ENCODE measurements at regions not wholly inside any gene's neighbourhood (a gene's known extent, or its start where the extent isn't known, plus 50 kb on each side); places are given as distances from the start of the nearest gene placed in this dataset.
"Not testable (repeated sequence)": the region's sequence is repeated elsewhere in the genome, so short reads cannot be mapped to it uniquely, and the experiment has no call there.

- Mint-ChIP-seq H3K4me1 (ENCODE audit: low read depth in 2 of 2) (no peaks in the 10 kb centered on the region), H3K9me3 (no peaks in the 10 kb centered on the region), H3K27ac (no peak overlapping the region), H3K4me3 (no peak overlapping the region), H3K36me3 (no peaks in the 10 kb centered on the region), H3K27me3 (no peaks in the 10 kb centered on the region)
- DNase-seq (ENCODE audit: low spot score): no peak
- peak in 1 of 2 donors; percentile 48 for ATAC-seq
Measured at GRCh38 chr5:84961193-84961592, 576.5 kb upstream of the EDIL3 start.

DNA sequence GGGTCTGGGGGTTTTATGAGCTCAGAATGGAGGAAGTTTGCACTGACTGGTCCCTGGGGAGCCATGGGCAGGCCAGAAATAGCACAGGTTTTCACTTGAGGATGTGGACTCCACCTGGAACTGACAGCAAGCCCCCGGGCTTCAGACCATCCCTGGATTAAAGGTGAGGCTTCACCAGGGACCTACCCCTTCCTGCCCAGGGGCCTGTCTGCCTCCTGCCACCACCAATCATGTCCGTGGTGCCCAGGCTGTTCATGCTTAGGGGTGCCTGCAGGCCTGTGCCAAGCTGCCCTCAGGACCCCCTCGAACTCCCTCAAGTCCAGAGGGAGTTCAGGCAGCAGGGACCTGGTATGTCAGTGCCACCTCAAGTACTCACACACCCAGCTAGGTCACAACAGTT lies 577.2 kb upstream of the EDIL3 start:
- H3K27me3 Mint-ChIP-seq: no peaks in the 10 kb centered on the region
- H3K4me1 Mint-ChIP-seq (ENCODE audit: low read depth in 2 of 2): no peaks in the 10 kb centered on the region
- no peak overlapping the region for H3K4me3 Mint-ChIP-seq
- no peaks in the 10 kb centered on the region for H3K36me3 Mint-ChIP-seq
- DNase-seq (ENCODE audit: low spot score) (no peak), ATAC-seq (no peak)
- no peak overlapping the region for H3K27ac Mint-ChIP-seq
- H3K9me3 Mint-ChIP-seq: no peaks in the 10 kb centered on the region

- peaks cover 4% of the 10 kb centered on the region for H3K36me3 Mint-ChIP-seq
- H3K9me3 Mint-ChIP-seq: peaks cover 6% of the 10 kb centered on the region
- DNase-seq (ENCODE audit: low spot score) (no peak), ATAC-seq (no peak)
- no peaks in the 10 kb centered on the region for H3K4me1 Mint-ChIP-seq (ENCODE audit: low read depth in 2 of 2)
- no peak overlapping the region for H3K4me3 Mint-ChIP-seq
- no peak overlapping the region for H3K27ac Mint-ChIP-seq
- H3K27me3 Mint-ChIP-seq: no peaks in the 10 kb centered on the region
Measured at GRCh38 chr5:84983093-84983492, 598.4 kb upstream of the EDIL3 start.

GRCh38 chr5:84985148-84985547 lies 600.5 kb upstream of the EDIL3 start:
- Mint-ChIP-seq H3K27me3 (no peaks in the 10 kb centered on the region), H3K36me3 (peaks cover 4% of the 10 kb centered on the region), H3K4me1 (ENCODE audit: low read depth in 2 of 2) (no peaks in the 10 kb centered on the region), H3K27ac (no peak overlapping the region), H3K9me3 (peaks cover 9% of the 10 kb centered on the region), H3K4me3 (no peak overlapping the region)
- no peak for ATAC-seq
- no peak for DNase-seq (ENCODE audit: low spot score)

GRCh38 chr5:84986688-84987087 lies 602.0 kb upstream of the EDIL3 start:
- no peak overlapping the region for H3K4me3 Mint-ChIP-seq
- no peak for ATAC-seq

GRCh38 chr5:85000671-85001070 lies 616.0 kb upstream of the EDIL3 start:
- Mint-ChIP-seq H3K27ac (no peak overlapping the region), H3K9me3 (peaks cover 7% of the 10 kb centered on the region), H3K4me1 (ENCODE audit: low read depth in 2 of 2) (no peaks in the 10 kb centered on the region), H3K36me3 (no peaks in the 10 kb centered on the region), H3K27me3 (no peaks in the 10 kb centered on the region), H3K4me3 (no peak overlapping the region)
- no peak for ATAC-seq
- DNase-seq (ENCODE audit: low spot score): no peak

More at GRCh38 chr5:84986688-84987087, 602.0 kb upstream of the EDIL3 start:
- peaks cover 6% of the 10 kb centered on the region for H3K9me3 Mint-ChIP-seq
- H3K4me1 Mint-ChIP-seq (ENCODE audit: low read depth in 2 of 2): no peaks in the 10 kb centered on the region
- H3K27ac Mint-ChIP-seq: no peak overlapping the region
- no peaks in the 10 kb centered on the region for H3K36me3 Mint-ChIP-seq
- H3K27me3 Mint-ChIP-seq: no peaks in the 10 kb centered on the region
- no peak for DNase-seq (ENCODE audit: low spot score)

- not testable (repeated sequence) for H3K27ac Mint-ChIP-seq; H3K27me3 Mint-ChIP-seq; H3K4me1 Mint-ChIP-seq (ENCODE audit: low read depth in 2 of 2); DNase-seq (ENCODE audit: low spot score); ATAC-seq; H3K36me3 Mint-ChIP-seq; H3K4me3 Mint-ChIP-seq
- peaks cover 13% of the 10 kb centered on the region for H3K9me3 Mint-ChIP-seq
Measured at GRCh38 chr5:85002026-85002425, 617.3 kb upstream of the EDIL3 start.

- peaks cover 7% of the 10 kb centered on the region for H3K9me3 Mint-ChIP-seq
- no peak for ATAC-seq
- no peak overlapping the region for H3K4me3 Mint-ChIP-seq
- H3K27me3 Mint-ChIP-seq: no peaks in the 10 kb centered on the region
- H3K4me1 Mint-ChIP-seq (ENCODE audit: low read depth in 2 of 2): no peaks in the 10 kb centered on the region
- DNase-seq (ENCODE audit: low spot score): no peak
- H3K27ac Mint-ChIP-seq: no peak overlapping the region
- H3K36me3 Mint-ChIP-seq: no peaks in the 10 kb centered on the region
Measured at GRCh38 chr5:85010014-85010562, 625.4 kb upstream of the EDIL3 start.

GRCh38 chr5:85017261-85017660 lies 632.6 kb upstream of the EDIL3 start:
- Mint-ChIP-seq H3K4me3 (no peak overlapping the region), H3K4me1 (ENCODE audit: low read depth in 2 of 2) (no peaks in the 10 kb centered on the region), H3K27me3 (no peaks in the 10 kb centered on the region), H3K9me3 (peaks cover 7% of the 10 kb centered on the region), H3K36me3 (no peaks in the 10 kb centered on the region), H3K27ac (no peak overlapping the region)
- ATAC-seq (no peak), DNase-seq (ENCODE audit: low spot score) (no peak)

GRCh38 chr5:85030316-85031084 lies 645.8 kb upstream of the EDIL3 start:
- ATAC-seq (no peak), DNase-seq (ENCODE audit: low spot score) (no peak)
- no peaks in the 10 kb centered on the region for H3K27me3 Mint-ChIP-seq
- H3K4me1 Mint-ChIP-seq (ENCODE audit: low read depth in 2 of 2): no peaks in the 10 kb centered on the region
- no peak overlapping the region for H3K27ac Mint-ChIP-seq
- no peak overlapping the region for H3K4me3 Mint-ChIP-seq
- no peaks in the 10 kb centered on the region for H3K36me3 Mint-ChIP-seq
- H3K9me3 Mint-ChIP-seq: peaks cover 3% of the 10 kb centered on the region

GRCh38 chr5:85049020-85049419 lies 664.3 kb upstream of the EDIL3 start:
- no peak overlapping the region for H3K4me3 Mint-ChIP-seq
- ATAC-seq (no peak), DNase-seq (ENCODE audit: low spot score) (no peak)
- peaks cover 5% of the 10 kb centered on the region for H3K9me3 Mint-ChIP-seq
- no peak overlapping the region for H3K27ac Mint-ChIP-seq
- H3K36me3 Mint-ChIP-seq: no peaks in the 10 kb centered on the region
- H3K27me3 Mint-ChIP-seq: no peaks in the 10 kb centered on the region
- H3K4me1 Mint-ChIP-seq (ENCODE audit: low read depth in 2 of 2): no peaks in the 10 kb centered on the region

DNA sequence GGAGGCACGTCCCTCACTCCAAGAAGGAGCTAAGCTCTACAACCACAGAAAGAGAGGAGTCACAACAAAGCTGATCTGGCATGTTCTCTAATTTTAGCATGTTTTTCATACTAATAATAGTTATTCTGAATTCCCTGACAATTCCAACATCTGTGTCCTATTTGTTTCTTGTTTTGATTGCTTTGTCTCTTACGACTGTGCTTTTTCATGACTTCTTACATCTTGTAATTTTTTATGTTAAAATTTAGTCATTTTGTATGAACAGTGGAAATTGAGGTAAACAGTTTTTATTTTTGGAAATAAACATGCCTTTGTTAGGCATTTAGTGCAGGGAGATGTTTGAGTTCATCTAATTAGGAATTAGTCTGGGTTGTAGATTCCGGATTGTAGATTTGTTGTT lies 668.1 kb upstream of the EDIL3 start:
- H3K4me1 Mint-ChIP-seq (ENCODE audit: low read depth in 2 of 2): no peaks in the 10 kb centered on the region
- no peak overlapping the region for H3K27ac Mint-ChIP-seq
- H3K36me3 Mint-ChIP-seq: no peaks in the 10 kb centered on the region
- no peak for ATAC-seq
- H3K4me3 Mint-ChIP-seq: no peak overlapping the region
- DNase-seq (ENCODE audit: low spot score): no peak
- no peaks in the 10 kb centered on the region for H3K27me3 Mint-ChIP-seq
- peaks cover 3% of the 10 kb centered on the region for H3K9me3 Mint-ChIP-seq

- no peak overlapping the region for H3K4me3 Mint-ChIP-seq
- no peak for ATAC-seq
Measured at GRCh38 chr5:85069659-85070640, 685.3 kb upstream of the EDIL3 start.

DNA sequence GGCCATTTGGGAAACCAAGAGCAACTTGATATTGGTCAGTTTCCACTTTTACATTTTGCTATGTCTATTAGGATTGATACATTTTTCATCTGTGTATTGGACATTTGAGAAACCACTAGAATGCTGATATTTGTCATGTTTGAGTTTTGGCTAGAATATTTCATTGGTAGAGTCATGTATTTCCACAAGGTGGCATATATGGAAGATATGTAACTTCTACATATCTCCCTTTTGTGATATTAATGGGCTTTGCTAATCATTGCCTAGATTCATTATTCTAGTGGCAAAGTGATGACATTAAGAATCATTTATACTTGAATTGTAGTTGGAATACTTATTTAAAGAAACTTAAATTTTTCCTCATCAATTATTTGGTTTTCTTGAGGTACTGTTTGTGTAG lies 692.9 kb upstream of the EDIL3 start:
- Mint-ChIP-seq H3K9me3 (peaks cover 3% of the 10 kb centered on the region), H3K36me3 (no peaks in the 10 kb centered on the region), H3K27ac (no peak overlapping the region), H3K27me3 (no peaks in the 10 kb centered on the region), H3K4me3 (no peak overlapping the region), H3K4me1 (ENCODE audit: low read depth in 2 of 2) (no peaks in the 10 kb centered on the region)
- ATAC-seq: no peak
- DNase-seq (ENCODE audit: low spot score): no peak

More at GRCh38 chr5:85069659-85070640, 685.3 kb upstream of the EDIL3 start:
- no peaks in the 10 kb centered on the region for H3K27me3 Mint-ChIP-seq
- no peak overlapping the region for H3K27ac Mint-ChIP-seq
- no peaks in the 10 kb centered on the region for H3K4me1 Mint-ChIP-seq (ENCODE audit: low read depth in 2 of 2)
- no peaks in the 10 kb centered on the region for H3K36me3 Mint-ChIP-seq
- DNase-seq (ENCODE audit: low spot score): no peak
- no peaks in the 10 kb centered on the region for H3K9me3 Mint-ChIP-seq

All from natural killer cell treated with Interleukin-12 subunit alpha and Interleukin-12 subunit beta and Interleukin-15 and Interleukin-18, amount 100 ng/mL, for 72 hours (primary cell).